ENCODE measurements at regions not wholly inside any gene's neighbourhood (a gene's known extent, or its start where the extent isn't known, plus 50 kb on each side); places are given as distances from the start of the nearest gene placed in this dataset.

DNA sequence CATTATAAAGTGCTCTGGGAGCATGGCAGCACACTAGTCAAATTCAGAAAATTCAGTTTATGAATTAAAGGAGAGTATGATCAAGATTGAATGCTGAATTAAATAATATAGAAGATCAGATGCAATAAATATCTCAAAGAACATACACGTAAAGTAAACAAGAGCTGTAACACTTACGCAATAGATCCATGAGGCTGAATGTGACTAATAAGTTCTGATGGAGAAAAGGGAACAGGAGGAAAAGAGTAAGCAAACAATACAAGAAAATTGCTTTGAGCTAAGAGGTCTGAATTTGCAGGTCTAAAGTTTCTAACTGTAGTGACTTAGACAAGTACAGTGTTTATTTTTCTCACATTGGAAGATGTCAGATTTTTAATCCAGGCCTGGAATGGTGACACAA, 646.7 kb upstream of the ZNF804A start:
- no peaks in the 10 kb centered on the region for H3K36me3 ChIP-seq (ENCODE audit: insufficient read depth, low read length)
- H3K27me3 Mint-ChIP-seq: no peaks in the 10 kb centered on the region
- no peaks in the 10 kb centered on the region for H3K4me1 Mint-ChIP-seq (ENCODE audit: low read depth)
- no peaks in the 10 kb centered on the region for H3K27me3 ChIP-seq (ENCODE audit: control insufficient read depth in 1 of 2, insufficient read depth in 2 of 2, low read length in 2 of 2)
- no peaks in the 10 kb centered on the region for H3K4me1 ChIP-seq (ENCODE audit: insufficient read depth, low read length)
- TF ChIP-seq, protein P1, sequence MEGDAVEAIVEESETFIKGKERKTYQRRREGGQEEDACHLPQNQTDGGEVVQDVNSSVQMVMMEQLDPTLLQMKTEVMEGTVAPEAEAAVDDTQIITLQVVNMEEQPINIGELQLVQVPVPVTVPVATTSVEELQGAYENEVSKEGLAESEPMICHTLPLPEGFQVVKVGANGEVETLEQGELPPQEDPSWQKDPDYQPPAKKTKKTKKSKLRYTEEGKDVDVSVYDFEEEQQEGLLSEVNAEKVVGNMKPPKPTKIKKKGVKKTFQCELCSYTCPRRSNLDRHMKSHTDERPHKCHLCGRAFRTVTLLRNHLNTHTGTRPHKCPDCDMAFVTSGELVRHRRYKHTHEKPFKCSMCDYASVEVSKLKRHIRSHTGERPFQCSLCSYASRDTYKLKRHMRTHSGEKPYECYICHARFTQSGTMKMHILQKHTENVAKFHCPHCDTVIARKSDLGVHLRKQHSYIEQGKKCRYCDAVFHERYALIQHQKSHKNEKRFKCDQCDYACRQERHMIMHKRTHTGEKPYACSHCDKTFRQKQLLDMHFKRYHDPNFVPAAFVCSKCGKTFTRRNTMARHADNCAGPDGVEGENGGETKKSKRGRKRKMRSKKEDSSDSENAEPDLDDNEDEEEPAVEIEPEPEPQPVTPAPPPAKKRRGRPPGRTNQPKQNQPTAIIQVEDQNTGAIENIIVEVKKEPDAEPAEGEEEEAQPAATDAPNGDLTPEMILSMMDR (IDR thresholded peaks at IDR 0.05): no peak
- H3K27ac Mint-ChIP-seq: no peak overlapping the region
- ATAC-seq (ENCODE audit: poor library complexity) (no peak), DNase-seq (no peak)
- ChIA-PET POLR2A (no interaction called here), CTCF (no interaction called here)
- H3K9me3 Mint-ChIP-seq: no peaks in the 10 kb centered on the region
- no peak overlapping the region for H3K4me3 ChIP-seq (ENCODE audit: low read length)
- no peaks in the 10 kb centered on the region for H3K9me3 ChIP-seq (ENCODE audit: control insufficient read depth in 1 of 2, insufficient read depth in 1 of 2, low read length in 2 of 2)
- H3K27ac ChIP-seq (ENCODE audit: low read depth in 1 of 2, low read length in 2 of 2): no peak overlapping the region
- no peaks in the 10 kb centered on the region for H3K36me3 Mint-ChIP-seq (ENCODE audit: low read depth)
- intact Hi-C loops (cut with DNase I, micrococcal nuclease): no loop called here
- no peak overlapping the region for H3K4me3 Mint-ChIP-seq

DNA sequence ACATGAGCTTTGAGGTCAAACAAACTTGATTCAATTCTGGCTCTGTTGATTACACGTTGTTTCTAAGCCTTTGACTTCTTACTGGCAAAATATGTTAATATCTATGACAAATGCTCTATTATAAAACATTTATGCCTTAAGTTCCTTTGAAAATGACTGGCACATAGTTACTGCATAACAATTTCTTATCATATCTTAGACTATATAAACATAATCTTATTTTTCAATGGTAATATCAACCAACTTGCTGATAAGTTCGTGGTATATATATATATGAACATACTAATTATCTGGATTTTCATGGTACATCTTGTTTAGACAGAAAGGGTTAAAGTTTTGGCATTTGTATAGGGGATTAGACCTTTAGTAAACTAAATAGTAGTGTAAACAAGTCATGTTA, 645.6 kb upstream of the ZNF804A start:
- Mint-ChIP-seq H3K4me1 (ENCODE audit: low read depth) (no peaks in the 10 kb centered on the region), H3K27me3 (no peaks in the 10 kb centered on the region), H3K9me3 (no peaks in the 10 kb centered on the region), H3K27ac (no peak overlapping the region), H3K36me3 (ENCODE audit: low read depth) (no peaks in the 10 kb centered on the region), H3K4me3 (no peak overlapping the region)
- ATAC-seq (ENCODE audit: poor library complexity): no peak
- DNase-seq: no peak
- no peaks in the 10 kb centered on the region for H3K9me3 ChIP-seq (ENCODE audit: control insufficient read depth in 1 of 2, insufficient read depth in 1 of 2, low read length in 2 of 2)
- TF ChIP-seq, protein P1 (IDR thresholded peaks at IDR 0.05): no peak
- intact Hi-C loops (cut with DNase I, micrococcal nuclease): no loop called here
- H3K27me3 ChIP-seq (ENCODE audit: control insufficient read depth in 1 of 2, insufficient read depth in 2 of 2, low read length in 2 of 2): no peaks in the 10 kb centered on the region
- POLR2A ChIA-PET: no interaction called here
- CTCF ChIA-PET: no interaction called here
- no peak overlapping the region for H3K4me3 ChIP-seq (ENCODE audit: low read length)
- no peaks in the 10 kb centered on the region for H3K36me3 ChIP-seq (ENCODE audit: insufficient read depth, low read length)
- no peak overlapping the region for H3K27ac ChIP-seq (ENCODE audit: low read depth in 1 of 2, low read length in 2 of 2)
- H3K4me1 ChIP-seq (ENCODE audit: insufficient read depth, low read length): no peaks in the 10 kb centered on the region

DNA sequence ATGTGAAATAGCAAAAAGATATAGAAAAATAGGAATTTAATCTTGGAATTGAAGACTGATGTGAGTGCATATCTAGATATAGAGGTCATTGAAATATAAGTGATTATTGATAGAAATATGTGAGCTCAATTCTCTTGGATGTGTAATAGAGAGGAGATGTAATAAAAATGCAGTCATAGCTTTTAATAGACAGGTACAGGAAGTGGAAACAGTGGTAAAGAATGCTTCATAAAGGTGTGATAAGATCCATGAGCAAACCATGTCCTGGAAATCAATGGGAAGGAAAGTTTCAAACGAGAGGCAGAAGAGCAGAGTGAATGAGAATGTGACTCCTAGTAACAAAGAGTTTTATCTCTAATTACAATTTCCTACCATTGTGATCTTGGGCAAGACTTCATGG, 634.7 kb upstream of the ZNF804A start:
- no peaks in the 10 kb centered on the region for H3K27me3 Mint-ChIP-seq
- H3K9me3 ChIP-seq (ENCODE audit: control insufficient read depth in 1 of 2, insufficient read depth in 1 of 2, low read length in 2 of 2): no peaks in the 10 kb centered on the region
- H3K27ac ChIP-seq (ENCODE audit: low read depth in 1 of 2, low read length in 2 of 2): no peak overlapping the region
- H3K4me3 Mint-ChIP-seq: no peak overlapping the region
- ATAC-seq (ENCODE audit: poor library complexity): no peak
- POLR2A ChIA-PET: no interaction called here
- no peaks in the 10 kb centered on the region for H3K9me3 Mint-ChIP-seq
- H3K27ac Mint-ChIP-seq: no peak overlapping the region
- DNase-seq: no peak
- no peaks in the 10 kb centered on the region for H3K4me1 ChIP-seq (ENCODE audit: insufficient read depth, low read length)
- H3K36me3 ChIP-seq (ENCODE audit: insufficient read depth, low read length): no peaks in the 10 kb centered on the region
- intact Hi-C loops (cut with DNase I, micrococcal nuclease): no loop called here
- no peak overlapping the region for H3K4me3 ChIP-seq (ENCODE audit: low read length)
- TF ChIP-seq, protein P1 (IDR thresholded peaks at IDR 0.05): no peak
- CTCF ChIA-PET: no interaction called here
- no peaks in the 10 kb centered on the region for H3K27me3 ChIP-seq (ENCODE audit: control insufficient read depth in 1 of 2, insufficient read depth in 2 of 2, low read length in 2 of 2)
- no peaks in the 10 kb centered on the region for H3K36me3 Mint-ChIP-seq (ENCODE audit: low read depth)
- no peaks in the 10 kb centered on the region for H3K4me1 Mint-ChIP-seq (ENCODE audit: low read depth)
